ENCODE measurements at regions not wholly inside any gene's neighbourhood (a gene's known extent, or its start where the extent isn't known, plus 50 kb on each side); places are given as distances from the start of the nearest gene placed in this dataset.
A peak's percentile ranks its signal among the peaks of the same experiment; 100 is the strongest.

DNA sequence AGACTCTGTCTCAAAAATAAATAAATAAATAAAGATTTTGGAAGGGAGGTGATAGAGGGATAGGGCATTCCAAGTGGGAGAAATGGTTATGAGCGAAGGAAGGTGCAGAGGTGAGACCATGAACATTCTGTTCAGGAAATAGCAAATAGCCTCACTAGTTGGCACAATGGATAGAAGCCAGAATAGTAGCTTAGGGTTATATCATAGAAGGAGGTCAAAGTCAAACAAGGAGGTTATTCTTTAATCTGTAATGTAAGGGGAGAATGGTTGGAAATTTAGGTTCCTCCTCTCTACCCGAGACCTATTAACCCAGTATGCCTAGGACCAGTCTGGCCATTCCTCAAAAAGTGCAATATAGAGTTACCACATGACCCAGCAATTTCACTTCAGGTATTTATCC lies 275.8 kb downstream of the MN1 start:
- H3K9me3 ChIP-seq (ENCODE audit: control insufficient read depth, low read length) = no peaks in the 10 kb centered on the region
- H3K27ac ChIP-seq (ENCODE audit: low read depth, low read length, severe bottlenecking) = no peak overlapping the region
- H3K36me3 ChIP-seq (ENCODE audit: control insufficient read depth, insufficient read depth, low read length) = no peaks in the 10 kb centered on the region
- 92 to 100% methylated on average over 1 to 2 of the region's 2 CpGs for WGBS, 2 experiments (ENCODE audit: insufficient coverage in 2 of 2)
- no peaks in the 10 kb centered on the region for H3K4me1 ChIP-seq (ENCODE audit: control insufficient read depth, insufficient read depth, low read length, poor library complexity, severe bottlenecking)
- no peak overlapping the region for H3K4me3 ChIP-seq (ENCODE audit: extremely low read depth, insufficient read depth, low read length, poor library complexity, severe bottlenecking)

DNA sequence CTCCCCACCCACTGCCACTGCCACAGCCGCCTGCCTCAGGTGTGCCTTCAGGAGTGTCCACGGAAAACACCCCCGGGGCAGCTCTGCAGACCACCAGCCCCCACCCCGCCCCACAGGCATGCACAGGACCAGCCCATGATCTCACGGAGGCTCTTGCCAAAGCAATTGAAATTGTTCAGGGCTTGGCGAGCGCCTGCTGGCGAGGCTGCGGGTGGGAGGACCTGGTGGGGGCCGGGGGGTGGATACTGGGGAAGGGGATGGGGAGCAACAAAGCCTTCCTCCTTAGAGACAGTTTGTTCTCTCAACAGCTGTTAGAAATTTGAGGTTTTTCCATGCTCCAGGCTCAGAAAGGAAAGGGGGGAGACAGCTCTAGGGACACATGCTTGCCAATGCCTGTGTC lies 274.7 kb downstream of the MN1 start:
- no peaks in the 10 kb centered on the region for H3K36me3 ChIP-seq (ENCODE audit: control insufficient read depth, insufficient read depth, low read length)
- no peaks in the 10 kb centered on the region for H3K9me3 ChIP-seq (ENCODE audit: control insufficient read depth, low read length)
- H3K4me1 ChIP-seq (ENCODE audit: control insufficient read depth, insufficient read depth, low read length, poor library complexity, severe bottlenecking) = no peaks in the 10 kb centered on the region
- WGBS, 2 experiments (ENCODE audit: insufficient coverage in 2 of 2) = 33 to 74% methylated on average over 1 to 7 of the region's 10 CpGs
- H3K4me3 ChIP-seq (ENCODE audit: extremely low read depth, insufficient read depth, low read length, poor library complexity, severe bottlenecking) = no peak overlapping the region
- H3K27ac ChIP-seq (ENCODE audit: low read depth, low read length, severe bottlenecking) = no peak overlapping the region

DNA sequence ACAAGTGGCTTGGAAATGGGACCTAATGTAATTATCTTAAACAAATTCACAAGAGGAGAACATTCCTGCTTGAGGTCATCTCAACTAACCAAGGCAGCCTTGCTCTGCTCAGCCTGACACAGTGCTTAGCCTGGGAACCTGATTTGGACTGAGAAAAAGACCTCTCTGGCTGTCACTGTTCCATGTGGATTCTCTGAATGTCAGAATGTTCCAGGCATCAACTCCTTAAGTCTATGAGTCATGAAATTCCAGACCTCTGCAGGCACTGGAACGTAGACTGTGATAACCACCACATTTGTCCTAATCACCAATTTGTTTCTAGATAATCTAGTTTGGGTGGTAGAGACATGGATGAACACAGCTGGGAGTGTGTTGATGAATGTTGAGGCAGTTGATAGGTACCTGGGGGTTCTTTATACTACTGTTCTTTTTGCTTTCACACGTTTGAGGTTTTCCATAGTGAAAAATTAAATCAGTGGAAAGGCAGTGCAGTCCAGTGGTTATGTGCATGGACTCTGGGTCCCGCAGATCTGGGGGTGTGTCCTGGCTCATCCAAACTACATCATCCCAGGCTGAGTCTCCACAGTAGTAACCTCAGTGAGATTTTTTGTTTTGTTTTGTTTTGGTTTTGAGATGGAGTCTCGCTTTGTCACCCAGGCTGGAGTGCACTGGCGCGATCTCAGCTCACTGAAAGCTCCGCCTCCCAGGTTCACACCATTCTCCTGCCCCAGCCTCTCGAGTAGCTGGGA lies 269.6 kb downstream of the MN1 start:
- H3K27ac ChIP-seq (ENCODE audit: low read depth, low read length, severe bottlenecking) = peak overlapping the region; percentile 60
- no peak overlapping the region for H3K4me3 ChIP-seq (ENCODE audit: extremely low read depth, insufficient read depth, low read length, poor library complexity, severe bottlenecking)
- 81 to 100% methylated on average over 1 to 3 of the region's 8 CpGs for WGBS, 2 experiments (ENCODE audit: insufficient coverage in 2 of 2)
- H3K4me1 ChIP-seq (ENCODE audit: control insufficient read depth, insufficient read depth, low read length, poor library complexity, severe bottlenecking) = no peaks in the 10 kb centered on the region
- H3K9me3 ChIP-seq (ENCODE audit: control insufficient read depth, low read length) = no peaks in the 10 kb centered on the region
- H3K36me3 ChIP-seq (ENCODE audit: control insufficient read depth, insufficient read depth, low read length) = no peaks in the 10 kb centered on the region

DNA sequence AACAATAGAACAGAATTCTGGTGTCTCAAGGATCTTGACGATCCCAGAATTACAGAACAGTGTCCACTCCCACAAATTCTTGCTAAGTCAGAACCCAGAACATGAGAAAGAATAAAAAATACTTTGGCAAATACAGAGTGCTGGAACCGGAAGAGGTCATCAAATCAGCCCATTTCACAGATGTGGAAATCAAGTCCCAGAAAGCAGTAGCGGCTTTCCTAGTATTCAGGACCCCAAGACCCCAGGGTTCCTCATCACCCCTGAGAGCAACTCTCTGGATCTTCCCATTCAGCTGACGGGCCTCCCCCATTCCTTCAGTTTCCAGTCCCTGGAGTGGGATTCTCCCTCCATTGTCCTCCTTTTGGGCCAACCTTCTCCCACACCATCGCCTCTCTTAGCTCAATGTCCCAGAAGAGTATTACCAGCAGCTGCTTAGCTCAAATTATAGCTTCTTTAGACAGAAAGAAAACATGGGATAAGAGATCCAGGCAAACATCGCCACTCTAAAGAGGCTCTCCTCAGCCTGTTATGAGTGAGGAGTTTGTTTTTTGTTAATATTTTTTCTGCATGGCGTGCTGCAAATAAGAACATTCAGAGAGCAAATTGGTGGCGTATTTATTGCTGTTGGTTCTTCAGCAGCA lies 268.3 kb downstream of the MN1 start:
- no peak overlapping the region for H3K4me3 ChIP-seq (ENCODE audit: extremely low read depth, insufficient read depth, low read length, poor library complexity, severe bottlenecking)
- H3K9me3 ChIP-seq (ENCODE audit: control insufficient read depth, low read length) = no peaks in the 10 kb centered on the region
- WGBS, 2 experiments (ENCODE audit: insufficient coverage in 2 of 2) = 89 to 90% methylated on average over 6 to 7 of the region's 8 CpGs
- no peak overlapping the region for H3K27ac ChIP-seq (ENCODE audit: low read depth, low read length, severe bottlenecking)
- H3K4me1 ChIP-seq (ENCODE audit: control insufficient read depth, insufficient read depth, low read length, poor library complexity, severe bottlenecking) = peaks cover 4% of the 10 kb centered on the region
- H3K36me3 ChIP-seq (ENCODE audit: control insufficient read depth, insufficient read depth, low read length) = no peaks in the 10 kb centered on the region

DNA sequence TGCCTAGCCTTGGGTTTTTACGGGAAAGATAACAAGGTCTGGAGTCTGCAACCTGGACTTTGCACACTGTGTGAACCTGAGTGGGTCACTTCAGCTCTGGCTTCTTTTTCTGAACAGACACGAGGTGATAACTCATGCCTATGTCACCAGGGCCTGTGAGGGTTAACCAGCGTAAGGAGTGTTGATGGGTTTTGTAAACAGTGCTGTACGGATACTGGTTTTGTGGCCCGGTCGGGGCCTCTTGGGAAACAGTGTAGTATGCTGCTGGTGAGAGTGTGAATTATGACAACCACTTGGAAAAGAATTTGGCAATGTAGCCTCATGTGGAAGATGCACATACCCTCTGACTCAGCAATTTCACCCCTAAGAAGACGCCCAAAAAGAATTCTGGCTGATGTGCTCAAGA lies 266.8 kb downstream of the MN1 start:
- 86 to 88% methylated on average over 6 of the region's 7 CpGs for WGBS, 2 experiments (ENCODE audit: insufficient coverage in 2 of 2)

DNA sequence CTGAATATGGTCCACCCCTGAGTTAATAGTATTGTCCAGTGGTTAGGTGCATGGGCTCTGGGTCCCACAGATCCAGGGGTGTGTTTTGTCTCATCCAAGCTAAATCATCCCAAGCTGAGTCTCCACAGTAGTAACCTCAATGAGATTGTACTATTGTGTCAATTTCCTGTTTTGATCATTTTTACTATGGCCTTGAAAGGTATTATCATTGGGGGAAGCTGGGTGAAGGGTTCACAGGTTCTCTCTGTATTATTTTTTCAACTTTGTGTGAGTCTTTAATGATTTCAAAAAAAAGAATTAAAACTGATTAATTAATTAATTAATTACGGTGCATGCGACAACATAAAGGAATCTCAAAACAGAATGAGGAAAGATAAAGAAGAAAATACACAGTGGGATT lies 266.1 kb downstream of the MN1 start:
- Histone ChIP-seq H3K9me3 (ENCODE audit: control insufficient read depth, low read length) (no peaks in the 10 kb centered on the region), H3K4me3 (ENCODE audit: extremely low read depth, insufficient read depth, low read length, poor library complexity, severe bottlenecking) (no peak overlapping the region), H3K4me1 (ENCODE audit: control insufficient read depth, insufficient read depth, low read length, poor library complexity, severe bottlenecking) (peaks cover 4% of the 10 kb centered on the region), H3K27ac (ENCODE audit: low read depth, low read length, severe bottlenecking) (no peak overlapping the region), H3K36me3 (ENCODE audit: control insufficient read depth, insufficient read depth, low read length) (no peaks in the 10 kb centered on the region)
- 80% methylated on average over 1 of the region's 2 CpGs; no CpG with 5 or more reads in 1 of the 2 experiments for WGBS, 2 experiments (ENCODE audit: insufficient coverage in 2 of 2)

More for the DNA sequence above, 266.8 kb downstream of the MN1 start:
- no peaks in the 10 kb centered on the region for H3K36me3 ChIP-seq (ENCODE audit: control insufficient read depth, insufficient read depth, low read length)
- peaks cover 4% of the 10 kb centered on the region for H3K4me1 ChIP-seq (ENCODE audit: control insufficient read depth, insufficient read depth, low read length, poor library complexity, severe bottlenecking)
- H3K9me3 ChIP-seq (ENCODE audit: control insufficient read depth, low read length) = no peaks in the 10 kb centered on the region
- no peak overlapping the region for H3K27ac ChIP-seq (ENCODE audit: low read depth, low read length, severe bottlenecking)
- H3K4me3 ChIP-seq (ENCODE audit: extremely low read depth, insufficient read depth, low read length, poor library complexity, severe bottlenecking) = no peak overlapping the region

DNA sequence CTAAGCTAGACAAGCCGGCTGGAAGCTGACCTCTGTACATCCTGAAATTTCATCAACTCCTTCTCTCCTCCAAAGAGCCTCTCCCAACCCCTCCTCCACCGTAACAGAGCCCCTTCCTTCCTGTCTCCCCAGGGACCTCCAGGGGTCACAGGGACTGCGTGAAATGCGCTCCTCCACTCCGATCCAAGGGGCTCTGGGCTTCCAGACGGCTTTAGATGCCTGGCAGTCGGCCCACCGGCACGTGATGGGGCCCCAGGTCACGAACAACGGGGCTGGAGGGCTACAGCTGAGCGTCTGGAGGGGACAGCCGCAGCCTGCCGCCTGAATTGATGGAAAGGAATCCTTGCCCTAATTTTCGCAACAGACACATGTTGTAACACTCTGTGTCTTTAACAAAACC lies 264.1 kb downstream of the MN1 start:
- peaks cover 4% of the 10 kb centered on the region for H3K4me1 ChIP-seq (ENCODE audit: control insufficient read depth, insufficient read depth, low read length, poor library complexity, severe bottlenecking)
- 57 to 74% methylated on average over 14 to 15 of the region's 15 CpGs for WGBS, 2 experiments (ENCODE audit: insufficient coverage in 2 of 2)

DNA sequence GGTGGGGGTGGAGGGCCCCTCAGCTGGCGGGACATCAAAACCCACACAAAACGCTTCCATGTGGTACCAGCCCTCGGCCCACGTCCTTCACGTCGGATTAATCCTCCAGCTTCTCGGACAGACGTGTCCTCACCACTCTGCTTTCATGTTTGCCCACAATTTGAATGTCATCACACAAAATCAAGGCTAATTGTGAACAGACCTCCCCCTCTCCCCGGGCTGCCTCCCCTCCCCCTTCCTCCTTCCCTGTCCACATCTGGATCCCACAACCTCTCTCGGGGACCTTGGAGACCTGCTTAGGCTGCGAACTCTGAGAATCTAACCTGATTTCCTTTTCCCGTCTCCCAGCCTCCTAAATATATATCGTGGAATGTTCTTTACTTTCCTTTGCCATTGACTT lies 262.9 kb downstream of the MN1 start:
- Histone ChIP-seq H3K9me3 (ENCODE audit: control insufficient read depth, low read length) (no peaks in the 10 kb centered on the region), H3K4me1 (ENCODE audit: control insufficient read depth, insufficient read depth, low read length, poor library complexity, severe bottlenecking) (peaks cover 4% of the 10 kb centered on the region), H3K4me3 (ENCODE audit: extremely low read depth, insufficient read depth, low read length, poor library complexity, severe bottlenecking) (no peak overlapping the region), H3K36me3 (ENCODE audit: control insufficient read depth, insufficient read depth, low read length) (no peaks in the 10 kb centered on the region), H3K27ac (ENCODE audit: low read depth, low read length, severe bottlenecking) (no peak overlapping the region)
- 74 to 82% methylated on average over 12 of the region's 13 CpGs for WGBS, 2 experiments (ENCODE audit: insufficient coverage in 2 of 2)

More for the DNA sequence above, 264.1 kb downstream of the MN1 start:
- no peaks in the 10 kb centered on the region for H3K9me3 ChIP-seq (ENCODE audit: control insufficient read depth, low read length)
- H3K4me3 ChIP-seq (ENCODE audit: extremely low read depth, insufficient read depth, low read length, poor library complexity, severe bottlenecking) = no peak overlapping the region
- H3K27ac ChIP-seq (ENCODE audit: low read depth, low read length, severe bottlenecking) = no peak overlapping the region
- no peaks in the 10 kb centered on the region for H3K36me3 ChIP-seq (ENCODE audit: control insufficient read depth, insufficient read depth, low read length)

DNA sequence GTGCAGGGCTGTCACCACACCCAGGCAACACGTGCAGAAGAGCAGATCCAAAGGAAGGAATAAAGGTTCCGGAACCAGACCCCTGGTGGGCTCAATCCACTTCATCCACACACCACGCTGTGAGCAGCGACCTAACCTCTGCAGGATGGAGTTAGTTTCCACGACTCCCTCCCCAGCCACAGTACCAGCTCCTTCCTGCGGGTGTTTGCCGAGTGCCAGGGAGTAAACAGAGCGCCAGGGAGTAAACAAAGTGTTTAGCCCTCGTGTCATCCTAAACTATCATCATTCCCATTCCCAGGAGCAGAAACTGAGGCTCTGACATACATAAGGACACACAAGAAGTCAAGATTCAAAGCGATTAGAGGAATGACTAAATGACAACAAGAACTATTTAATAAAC lies 261.3 kb downstream of the MN1 start:
- 80 to 81% methylated on average over 9 of the region's 10 CpGs for WGBS, 2 experiments (ENCODE audit: insufficient coverage in 2 of 2)
- H3K4me1 ChIP-seq (ENCODE audit: control insufficient read depth, insufficient read depth, low read length, poor library complexity, severe bottlenecking) = peaks cover 4% of the 10 kb centered on the region
- H3K27ac ChIP-seq (ENCODE audit: low read depth, low read length, severe bottlenecking) = no peak overlapping the region
- H3K36me3 ChIP-seq (ENCODE audit: control insufficient read depth, insufficient read depth, low read length) = no peaks in the 10 kb centered on the region
- H3K9me3 ChIP-seq (ENCODE audit: control insufficient read depth, low read length) = no peaks in the 10 kb centered on the region
- no peak overlapping the region for H3K4me3 ChIP-seq (ENCODE audit: extremely low read depth, insufficient read depth, low read length, poor library complexity, severe bottlenecking)

DNA sequence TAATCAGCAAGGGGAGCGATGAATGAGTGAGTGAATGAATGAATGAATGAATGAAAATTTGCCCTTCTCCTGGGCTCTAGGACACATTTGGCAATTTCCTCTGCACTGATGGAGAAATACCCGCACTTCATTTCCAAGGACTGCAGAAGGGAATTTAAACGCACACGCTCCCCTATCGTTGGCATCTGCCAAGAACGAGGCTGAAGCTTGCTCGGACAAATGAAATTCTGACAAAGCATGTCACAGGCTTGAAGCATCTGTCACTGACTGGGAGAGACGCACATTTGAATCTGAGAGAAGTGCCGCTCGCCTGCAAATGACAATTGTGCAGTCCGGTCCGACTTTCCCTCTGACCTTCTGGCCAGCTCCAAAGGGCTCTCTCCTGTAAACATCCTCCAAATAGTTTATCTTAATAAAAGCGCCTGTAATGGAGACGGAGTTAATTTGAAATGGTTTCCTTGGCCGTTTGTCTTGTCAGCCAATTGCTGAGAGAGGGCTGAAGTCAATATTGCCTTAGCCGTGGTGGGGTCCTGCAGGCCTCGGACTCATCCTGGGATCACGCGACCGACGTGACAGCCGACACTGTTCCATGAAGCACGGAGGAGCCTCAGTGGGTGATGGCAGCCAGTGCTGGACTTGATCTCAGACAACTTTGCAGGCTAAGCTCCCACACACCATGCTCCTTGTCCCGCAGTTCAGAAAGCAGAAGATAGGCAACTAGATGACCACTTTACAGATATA lies 260.7 kb downstream of the MN1 start:
- Histone ChIP-seq H3K27ac (ENCODE audit: low read depth, low read length, severe bottlenecking) (no peak overlapping the region), H3K9me3 (ENCODE audit: control insufficient read depth, low read length) (no peaks in the 10 kb centered on the region), H3K36me3 (ENCODE audit: control insufficient read depth, insufficient read depth, low read length) (no peaks in the 10 kb centered on the region), H3K4me1 (ENCODE audit: control insufficient read depth, insufficient read depth, low read length, poor library complexity, severe bottlenecking) (peaks cover 4% of the 10 kb centered on the region), H3K4me3 (ENCODE audit: extremely low read depth, insufficient read depth, low read length, poor library complexity, severe bottlenecking) (no peak overlapping the region)
- WGBS, 2 experiments (ENCODE audit: insufficient coverage in 2 of 2) = 91 to 94% methylated on average over 21 to 22 of the region's 24 CpGs
